Astrocyte (in vitro differentiated cells and primary cell): ENCODE measurements at regions not wholly inside any gene's neighbourhood (a gene's known extent, or its start where the extent isn't known, plus 50 kb on each side); places are given as distances from the start of the nearest gene placed in this dataset.

ENCODE experiments used
- CTCF ChIP-seq: IDR thresholded peaks from 2 replicates; pipeline ENCODE4 v1.5.1; 2011; ENCODE audit warnings: low read depth, mild to moderate bottlenecking, inconsistent platforms, low read length, moderate library complexity; ENCODE audit not compliant: insufficient read depth
- EZH2 ChIP-seq: IDR thresholded peaks from 2 replicates; pipeline ENCODE4 v1.6.1; 2012; ENCODE audit warnings: mild to moderate bottlenecking, low read length, inconsistent platforms; ENCODE audit not compliant: insufficient read depth

GRCh38 chrX:138856881-138857604, 145.5 kb upstream of the FGF13 start:
- TF ChIP-seq CTCF: no peak
- TF ChIP-seq EZH2: no peak
